OCI-LY3 (cell line): ENCODE measurements at regions not wholly inside any gene's neighbourhood (a gene's known extent, or its start where the extent isn't known, plus 50 kb on each side); places are given as distances from the start of the nearest gene placed in this dataset.

ENCODE experiments used
- H2AFZ ChIP-seq: fragments of 200-600, 300-600 bp; shearing (Covaris generic); 2 replicates; pipeline ENCODE4 v1.6.0; 2014; ENCODE audit warnings: antibody characterized with exemption, low read depth, low read length
- H3K27ac ChIP-seq: fragments of 200-600, 300-600 bp; sonication (generic); 2 replicates; pipeline ENCODE4 v1.5.1; 2014; ENCODE audit warnings: mild to moderate bottlenecking, low read length, moderate library complexity, mixed read lengths
- H3K27me3 ChIP-seq: fragments of 200-600, 300-600 bp; sonication (generic); 2 replicates; pipeline ENCODE4 v1.6.1; 2014; ENCODE audit warnings: low read depth, low read length, mixed read lengths
- H3K36me3 ChIP-seq: fragments of 200-600, 300-600 bp; sonication (generic); replicated peaks from 2 replicates; pipeline ENCODE3; 2014; ENCODE audit warnings: low read depth, low read length, mixed read lengths
- H3K4me1 ChIP-seq: fragments of 300-600, 200-600 bp; sonication (generic); 2 replicates; pipeline ENCODE4 v1.6.1; 2014; ENCODE audit warnings: low read length, mixed read lengths
- H3K4me2 ChIP-seq: fragments of 200-600, 300-600 bp; sonication (generic); 2 replicates; pipeline ENCODE4 v1.6.1; 2014; ENCODE audit warnings: low read length, mixed read lengths
- H3K4me3 ChIP-seq: fragments of 300-600, 200-600 bp; sonication (generic); 2 replicates; pipeline ENCODE4 v1.5.1; 2014; ENCODE audit warnings: antibody characterized with exemption, mild to moderate bottlenecking, low read length, moderate library complexity
- H3K79me2 ChIP-seq: fragments of 300-600, 200-600 bp; shearing (Covaris generic); 2 replicates; pipeline ENCODE4 v1.6.1; 2014; ENCODE audit warnings: mild to moderate bottlenecking, low read length, mixed read lengths
- H3K9ac ChIP-seq: fragments of 300-600, 200-600 bp; shearing (Covaris generic); 2 replicates; pipeline ENCODE4 v1.6.0; 2014; ENCODE audit warnings: mild to moderate bottlenecking, low read length, moderate library complexity
- H3K9me3 ChIP-seq: fragments of 200-600, 300-600 bp; shearing (Covaris generic); 2 replicates; pipeline ENCODE4 v1.6.1; 2014; ENCODE audit warnings: low read length, mixed read lengths; ENCODE audit not compliant: insufficient read depth
- H4K20me1 ChIP-seq: fragments of 200-600, 300-600 bp; sonication (generic); 2 replicates; pipeline ENCODE4 v1.6.1; 2016; ENCODE audit warnings: low read length, mixed read lengths; ENCODE audit not compliant: insufficient read depth
- EZH2phosphoT487 ChIP-seq: fragments of 200-600 bp; shearing (Covaris generic); IDR thresholded peaks from 2 replicates; pipeline ENCODE4 v1.6.1; 2018; ENCODE audit warnings: antibody characterized with exemption, mixed run types, low read depth
- TF ChIP-seq, protein P1 (sequence below): fragments of 200-600, 300-600 bp; sonication (generic); IDR thresholded peaks from 2 replicates; pipeline ENCODE4 v1.5.1; 2014; ENCODE audit warnings: antibody characterized with exemption, low read length, low read depth

DNA sequence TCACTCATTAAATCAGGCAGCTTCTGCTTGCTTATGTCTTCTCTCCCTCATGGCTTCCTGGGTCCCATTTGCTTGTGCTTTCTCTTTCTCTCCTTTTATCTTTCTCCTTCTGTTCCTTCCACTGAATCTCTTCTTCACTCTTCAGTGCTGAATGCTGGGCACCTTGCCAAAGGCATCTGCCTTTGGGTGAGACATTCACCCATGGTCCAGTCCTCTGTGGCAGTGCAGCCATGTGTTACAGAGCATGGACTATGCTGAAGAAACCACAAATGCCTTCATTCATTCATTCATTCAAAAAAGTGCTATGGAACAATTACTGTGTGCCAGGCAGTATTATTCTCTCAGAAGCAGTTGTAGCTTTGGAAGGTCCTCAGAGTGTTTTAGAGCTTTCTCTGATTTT, 344.4 kb upstream of the STXBP6 start:
- Histone ChIP-seq H3K36me3 (no peaks in the 10 kb centered on the region), H3K27ac (no peak overlapping the region), H3K4me2 (no peak overlapping the region), H3K4me1 (no peaks in the 10 kb centered on the region), H3K79me2 (no peaks in the 10 kb centered on the region), H2AFZ (no peak overlapping the region), H3K9ac (no peak overlapping the region), H3K4me3 (no peak overlapping the region), H3K27me3 (peaks cover 2% of the 10 kb centered on the region; the same call in 1 of the 2 replicates), H3K9me3 (no peaks in the 10 kb centered on the region), H4K20me1 (no peaks in the 10 kb centered on the region)
- TF ChIP-seq, protein P1, sequence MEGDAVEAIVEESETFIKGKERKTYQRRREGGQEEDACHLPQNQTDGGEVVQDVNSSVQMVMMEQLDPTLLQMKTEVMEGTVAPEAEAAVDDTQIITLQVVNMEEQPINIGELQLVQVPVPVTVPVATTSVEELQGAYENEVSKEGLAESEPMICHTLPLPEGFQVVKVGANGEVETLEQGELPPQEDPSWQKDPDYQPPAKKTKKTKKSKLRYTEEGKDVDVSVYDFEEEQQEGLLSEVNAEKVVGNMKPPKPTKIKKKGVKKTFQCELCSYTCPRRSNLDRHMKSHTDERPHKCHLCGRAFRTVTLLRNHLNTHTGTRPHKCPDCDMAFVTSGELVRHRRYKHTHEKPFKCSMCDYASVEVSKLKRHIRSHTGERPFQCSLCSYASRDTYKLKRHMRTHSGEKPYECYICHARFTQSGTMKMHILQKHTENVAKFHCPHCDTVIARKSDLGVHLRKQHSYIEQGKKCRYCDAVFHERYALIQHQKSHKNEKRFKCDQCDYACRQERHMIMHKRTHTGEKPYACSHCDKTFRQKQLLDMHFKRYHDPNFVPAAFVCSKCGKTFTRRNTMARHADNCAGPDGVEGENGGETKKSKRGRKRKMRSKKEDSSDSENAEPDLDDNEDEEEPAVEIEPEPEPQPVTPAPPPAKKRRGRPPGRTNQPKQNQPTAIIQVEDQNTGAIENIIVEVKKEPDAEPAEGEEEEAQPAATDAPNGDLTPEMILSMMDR, result no peak
- TF ChIP-seq EZH2phosphoT487, result no peak

DNA sequence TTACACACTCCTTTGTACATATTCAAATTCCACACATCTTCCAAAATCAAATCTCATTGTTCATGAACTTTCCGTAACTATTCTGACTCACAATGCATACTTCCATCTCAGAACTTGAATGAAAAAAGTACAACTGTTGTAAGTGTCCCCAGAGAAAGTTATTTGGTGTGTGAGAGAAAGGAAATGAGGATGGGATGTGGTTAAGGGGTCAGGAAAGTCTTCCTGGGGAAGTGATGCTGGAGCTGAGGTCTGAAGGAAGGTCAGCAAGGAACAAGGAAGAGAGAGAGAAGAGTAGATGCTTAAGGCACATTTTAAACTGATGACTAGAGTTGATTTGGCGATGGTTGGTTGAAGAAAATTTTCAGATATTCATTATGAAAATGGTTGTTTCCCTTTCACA, 340.0 kb upstream of the STXBP6 start:
- Histone ChIP-seq H3K9me3 (no peaks in the 10 kb centered on the region), H3K9ac (no peak overlapping the region), H4K20me1 (no peaks in the 10 kb centered on the region), H3K4me2 (no peak overlapping the region), H3K27ac (no peak overlapping the region), H3K4me1 (no peaks in the 10 kb centered on the region), H3K36me3 (no peaks in the 10 kb centered on the region), H3K4me3 (no peak overlapping the region), H3K79me2 (no peaks in the 10 kb centered on the region), H3K27me3 (peaks cover 19% of the 10 kb centered on the region; the same call in 1 of the 2 replicates), H2AFZ (no peak overlapping the region)
- TF ChIP-seq EZH2phosphoT487, result no peak
- TF ChIP-seq, protein P1, result no peak

DNA sequence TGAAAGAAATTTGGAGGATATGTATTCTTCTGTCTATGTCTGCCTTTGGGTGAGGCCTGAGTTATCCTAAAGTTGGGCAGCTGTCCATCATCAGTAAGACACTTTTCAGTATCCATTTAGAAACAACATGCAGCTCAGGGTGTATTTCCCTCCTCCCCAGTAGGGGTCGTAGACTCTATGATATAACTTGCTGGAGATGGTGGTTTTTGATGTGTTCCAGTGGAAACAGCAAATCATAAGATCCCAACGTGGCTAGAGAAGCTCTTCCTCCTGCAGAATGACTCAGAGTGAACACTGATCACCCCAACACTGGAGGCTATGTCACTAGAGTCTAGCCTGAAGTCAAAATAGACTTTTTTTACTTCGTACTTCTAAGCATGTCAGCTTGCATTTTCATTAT, 331.6 kb upstream of the STXBP6 start:
- Histone ChIP-seq H3K27me3 (peaks cover 14% of the 10 kb centered on the region), H3K27ac (no peak overlapping the region), H3K4me3 (no peak overlapping the region), H3K79me2 (no peaks in the 10 kb centered on the region), H3K9me3 (no peaks in the 10 kb centered on the region), H4K20me1 (no peaks in the 10 kb centered on the region), H3K36me3 (no peaks in the 10 kb centered on the region), H2AFZ (no peak overlapping the region), H3K4me2 (no peak overlapping the region), H3K4me1 (no peaks in the 10 kb centered on the region), H3K9ac (no peak overlapping the region)
- TF ChIP-seq, protein P1, result peak; percentile 46
- TF ChIP-seq EZH2phosphoT487, result no peak

DNA sequence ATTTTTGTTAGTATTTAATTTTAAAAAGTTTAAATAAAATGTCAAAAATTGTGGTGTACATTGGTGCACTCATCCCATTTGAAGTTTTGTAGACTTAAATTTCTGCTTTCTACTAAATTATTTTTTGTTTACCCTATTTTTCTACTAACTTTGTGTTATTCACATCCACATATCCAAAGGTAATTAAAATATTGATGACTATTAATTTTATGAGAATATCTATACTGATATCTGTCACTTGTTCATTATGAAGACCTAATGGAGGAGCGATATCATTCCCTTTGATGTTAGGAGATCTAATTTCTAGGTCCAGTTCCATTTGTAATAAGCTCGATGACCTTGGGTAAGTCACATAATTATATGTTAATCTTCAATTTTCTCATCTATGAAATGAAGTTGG, 325.7 kb upstream of the STXBP6 start:
- Histone ChIP-seq H3K9me3 (no peaks in the 10 kb centered on the region), H3K79me2 (no peaks in the 10 kb centered on the region), H3K27me3 (peaks cover 16% of the 10 kb centered on the region), H3K9ac (no peak overlapping the region), H3K4me3 (no peak overlapping the region), H3K4me1 (no peaks in the 10 kb centered on the region), H3K4me2 (no peak overlapping the region), H3K36me3 (no peaks in the 10 kb centered on the region), H3K27ac (no peak overlapping the region), H2AFZ (no peak overlapping the region), H4K20me1 (no peaks in the 10 kb centered on the region)
- TF ChIP-seq EZH2phosphoT487, result no peak
- TF ChIP-seq, protein P1, result no peak
